ENCODE measurements at regions not wholly inside any gene's neighbourhood (a gene's known extent, or its start where the extent isn't known, plus 50 kb on each side); places are given as distances from the start of the nearest gene placed in this dataset.

- no peak for ATAC-seq
These were observed 1432.6 kb upstream of the TENM4 start for GRCh38 chr11:80873310-80873999.

GRCh38 chr11:80872116-80872728, 1431.4 kb upstream of the TENM4 start:
- no peak for TF ChIP-seq RARB (CRISPR knock-in tag; IDR thresholded peaks at IDR 0.05)
- no peak for TF ChIP-seq TSHZ2 (CRISPR knock-in tag; IDR thresholded peaks at IDR 0.05)
- TF ChIP-seq ZFP30 (CRISPR knock-in tag; IDR thresholded peaks at IDR 0.05): no peak
- no peak for TF ChIP-seq GLIS3 (CRISPR knock-in tag; IDR thresholded peaks at IDR 0.05)
- TF ChIP-seq OSR1 (CRISPR knock-in tag; IDR thresholded peaks at IDR 0.05): no peak
- TF ChIP-seq TCF4 (CRISPR knock-in tag; IDR thresholded peaks at IDR 0.05; ENCODE audit: borderline replicate concordance): no peak
- no peak for TF ChIP-seq POU6F1 (CRISPR knock-in tag; IDR thresholded peaks at IDR 0.05; ENCODE audit: borderline replicate concordance, low read depth)
- TF ChIP-seq CREB5 (CRISPR knock-in tag; IDR thresholded peaks at IDR 0.05; ENCODE audit: low read depth): no peak
- no peak for ATAC-seq

More at GRCh38 chr11:80873310-80873999, 1432.6 kb upstream of the TENM4 start:
- TF ChIP-seq ZNF565 (CRISPR knock-in tag; conservative IDR thresholded peaks at IDR 0.05; ENCODE audit: low read depth) (no peak), ISL1 (CRISPR knock-in tag; IDR thresholded peaks at IDR 0.05) (no peak), BACH2 (CRISPR knock-in tag; IDR thresholded peaks at IDR 0.05; ENCODE audit: borderline replicate concordance) (no peak), CSRNP3 (CRISPR knock-in tag; IDR thresholded peaks at IDR 0.05) (no peak), PATZ1 (CRISPR knock-in tag; IDR thresholded peaks at IDR 0.05; ENCODE audit: borderline replicate concordance) (no peak), CREB5 (CRISPR knock-in tag; IDR thresholded peaks at IDR 0.05; ENCODE audit: low read depth) (no peak), RARB (CRISPR knock-in tag; IDR thresholded peaks at IDR 0.05) (no peak), SNAI2 (CRISPR knock-in tag; IDR thresholded peaks at IDR 0.05) (no peak), POU6F1 (CRISPR knock-in tag; IDR thresholded peaks at IDR 0.05; ENCODE audit: borderline replicate concordance, low read depth) (no peak), TOX (CRISPR knock-in tag; IDR thresholded peaks at IDR 0.05; ENCODE audit: borderline replicate concordance) (no peak), PPARA (CRISPR knock-in tag; IDR thresholded peaks at IDR 0.05; ENCODE audit: borderline replicate concordance) (no peak)

Measured in SK-N-SH treated with all-trans-retinoic acid at 6 μM for 48 hours (cell line).